T-helper 2 cell treated with Interferon-gamma antibody and Interleukin-4, amounts not matched to agents 5 μg/mL and 100 μg/mL, for 36 hours (primary cell): ENCODE measurements at regions not wholly inside any gene's neighbourhood (a gene's known extent, or its start where the extent isn't known, plus 50 kb on each side); places are given as distances from the start of the nearest gene placed in this dataset.
"Not testable (repeated sequence)": the region's sequence is repeated elsewhere in the genome, so short reads cannot be mapped to it uniquely, and the experiment has no call there.

Experiments used
- DNase-seq: peaks from one replicate; pipeline ENCODE4 v3.0.0; 2021; ENCODE audit warnings: low spot score
- H3K27ac Mint-ChIP-seq: one replicate; pipeline ENCODE4 v1.8.0; 2021; ENCODE audit warnings: mild to moderate bottlenecking, mixed read lengths
- H3K27me3 Mint-ChIP-seq: one replicate; pipeline ENCODE4 v1.8.0; 2021; ENCODE audit warnings: low read depth, mixed read lengths
- H3K36me3 Mint-ChIP-seq: one replicate; pipeline ENCODE4 v1.8.0; 2021; ENCODE audit warnings: low read depth, mixed read lengths
- H3K4me1 Mint-ChIP-seq: one replicate; pipeline ENCODE4 v1.8.0; 2021; ENCODE audit warnings: low read depth, mixed read lengths
- H3K4me3 Mint-ChIP-seq: one replicate; pipeline ENCODE4 v1.8.0; 2022; ENCODE audit warnings: mild to moderate bottlenecking, moderate library complexity, mixed read lengths
- H3K9me3 Mint-ChIP-seq: one replicate; pipeline ENCODE4 v1.8.0; 2021; ENCODE audit warnings: mixed read lengths

DNA sequence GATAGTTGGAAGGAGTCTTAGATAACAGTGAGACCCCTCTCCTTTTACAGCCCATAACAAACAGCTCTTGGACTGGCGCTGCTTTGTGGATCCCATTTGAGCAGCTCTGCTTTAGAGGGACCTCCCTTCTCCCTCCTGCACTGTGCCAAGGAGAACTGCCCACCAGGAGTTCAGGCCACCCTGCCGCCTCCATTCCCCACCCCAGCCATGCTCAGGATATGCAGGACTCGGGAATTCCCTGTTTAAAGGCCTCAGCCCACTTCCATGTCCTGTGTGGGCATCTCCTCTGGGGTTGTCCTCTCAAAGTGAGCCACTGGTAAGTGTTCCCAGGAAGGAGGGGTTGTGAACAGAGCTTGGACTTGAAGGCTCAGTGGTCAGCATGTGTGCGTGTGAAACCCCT lies 78.9 kb upstream of the ADRA1D start:
- H3K4me1 Mint-ChIP-seq: no peaks in the 10 kb centered on the region
- no peak overlapping the region for H3K27ac Mint-ChIP-seq
- peaks cover under 1% of the 10 kb centered on the region for H3K27me3 Mint-ChIP-seq
- DNase-seq: no peak
- H3K4me3 Mint-ChIP-seq: no peak overlapping the region
- no peaks in the 10 kb centered on the region for H3K36me3 Mint-ChIP-seq
- H3K9me3 Mint-ChIP-seq: peaks cover 4% of the 10 kb centered on the region

DNA sequence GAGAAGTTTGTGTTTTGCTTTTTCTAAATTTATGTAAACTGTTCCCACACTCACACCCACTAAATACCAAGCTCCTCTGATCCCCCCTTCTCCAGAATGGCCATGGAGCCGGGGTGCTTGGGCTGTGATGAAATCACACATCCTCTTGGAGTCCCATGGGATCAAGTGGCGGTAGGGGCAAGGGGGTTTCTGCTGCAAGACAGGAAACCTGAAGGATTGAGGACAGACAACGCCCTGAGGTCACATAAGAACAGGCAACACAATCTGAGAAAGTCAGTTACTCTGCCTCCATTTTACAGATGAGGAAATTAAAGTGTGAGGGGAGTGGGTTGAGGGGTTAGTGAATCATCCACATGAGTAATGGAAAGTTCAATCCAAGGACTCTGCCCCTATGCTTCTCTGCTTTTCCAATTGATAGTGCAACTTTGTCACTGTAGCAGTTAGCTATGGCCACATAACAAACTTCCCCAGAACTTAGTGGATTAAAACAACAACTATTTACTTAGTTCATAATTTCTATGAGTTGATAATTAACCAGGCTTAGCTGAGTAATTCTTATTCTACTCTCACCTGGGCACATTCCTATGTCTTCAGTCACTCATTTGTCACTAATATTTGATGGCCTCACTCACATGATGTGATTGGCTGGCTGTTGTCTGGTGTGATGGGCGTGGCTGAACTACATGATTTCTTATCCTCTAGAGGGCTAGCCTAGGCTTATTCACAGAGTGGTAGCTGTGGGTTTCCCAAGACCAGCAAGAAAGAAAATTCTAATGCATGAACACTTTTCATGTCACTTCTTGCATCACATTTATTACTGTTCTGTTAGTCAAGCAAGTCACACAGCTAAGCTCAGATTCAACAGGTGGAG lies 77.3 kb upstream of the ADRA1D start:
- no peak overlapping the region for H3K4me3 Mint-ChIP-seq
- H3K9me3 Mint-ChIP-seq: peaks cover 4% of the 10 kb centered on the region
- H3K27ac Mint-ChIP-seq: no peak overlapping the region
- no peak for DNase-seq
- H3K4me1 Mint-ChIP-seq: no peaks in the 10 kb centered on the region
- no peaks in the 10 kb centered on the region for H3K36me3 Mint-ChIP-seq
- peaks cover 3% of the 10 kb centered on the region for H3K27me3 Mint-ChIP-seq

- Mint-ChIP-seq H3K27ac (no peak overlapping the region), H3K4me3 (no peak overlapping the region), H3K27me3 (peaks cover 3% of the 10 kb centered on the region), H3K36me3 (no peaks in the 10 kb centered on the region), H3K4me1 (no peaks in the 10 kb centered on the region), H3K9me3 (peaks cover 4% of the 10 kb centered on the region)
- no peak for DNase-seq
These were observed 76.6 kb upstream of the ADRA1D start for GRCh38 chr20:4325548-4326187.

DNA sequence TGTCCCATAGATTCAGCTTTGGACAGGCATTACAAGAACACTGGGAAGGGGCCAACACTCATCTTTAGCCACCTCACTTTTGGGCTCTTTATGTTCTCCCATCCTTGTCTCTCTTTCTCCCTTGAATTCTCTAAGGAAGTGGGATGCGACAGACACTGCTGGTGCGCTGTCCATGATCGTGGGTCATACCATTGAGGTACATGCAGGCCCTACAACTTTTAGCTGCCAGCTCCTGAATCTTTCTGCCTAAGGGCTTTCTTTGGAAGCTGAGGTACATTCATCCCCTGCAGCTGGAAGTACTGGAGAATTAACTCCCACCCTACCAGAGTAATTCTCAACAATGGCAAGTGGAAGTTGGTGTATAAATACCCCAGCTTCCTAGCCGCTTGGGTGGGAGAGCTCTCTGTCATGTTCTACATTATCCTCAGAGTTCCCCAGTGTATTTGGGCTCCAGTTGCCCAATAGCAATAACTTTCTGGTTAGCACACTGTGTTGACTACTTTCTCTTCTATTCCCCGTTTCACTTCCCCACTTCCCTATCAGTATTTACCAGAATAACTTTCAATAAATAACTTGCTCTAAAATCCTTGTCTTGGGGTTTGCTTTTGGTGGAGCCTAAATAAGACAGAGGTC lies 75.6 kb upstream of the ADRA1D start:
- peaks cover 4% of the 10 kb centered on the region for H3K9me3 Mint-ChIP-seq
- no peak overlapping the region for H3K4me3 Mint-ChIP-seq
- H3K27ac Mint-ChIP-seq: no peak overlapping the region
- no peak for DNase-seq
- no peaks in the 10 kb centered on the region for H3K4me1 Mint-ChIP-seq
- H3K36me3 Mint-ChIP-seq: no peaks in the 10 kb centered on the region
- peaks cover 3% of the 10 kb centered on the region for H3K27me3 Mint-ChIP-seq

GRCh38 chr20:4322499-4322898 lies 73.4 kb upstream of the ADRA1D start:
- Mint-ChIP-seq H3K4me3 (no peak overlapping the region), H3K27me3 (peaks cover 3% of the 10 kb centered on the region), H3K4me1 (no peaks in the 10 kb centered on the region), H3K27ac (no peak overlapping the region), H3K9me3 (peaks cover 4% of the 10 kb centered on the region), H3K36me3 (no peaks in the 10 kb centered on the region)
- DNase-seq: no peak

DNA sequence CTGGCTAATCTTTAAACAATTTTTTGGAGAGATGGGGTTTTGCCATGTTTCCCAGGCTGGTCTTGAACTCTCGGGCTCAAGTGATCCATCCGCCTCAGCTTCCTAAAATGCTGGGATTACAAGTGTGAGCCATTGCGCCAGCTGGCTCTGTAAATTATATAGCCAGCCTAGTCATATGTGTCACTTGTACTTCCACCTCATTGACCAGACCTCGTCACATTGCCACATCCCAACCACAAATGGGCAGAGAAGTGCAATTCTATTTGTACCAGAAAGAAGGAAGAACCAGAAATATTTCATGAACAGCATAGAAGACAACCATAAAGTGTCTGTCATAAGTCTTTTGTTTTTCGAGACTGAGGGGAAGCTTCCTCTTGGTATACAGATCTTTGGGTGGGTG lies 71.2 kb upstream of the ADRA1D start:
- Mint-ChIP-seq H3K4me3 (no peak overlapping the region), H3K27me3 (peaks cover 5% of the 10 kb centered on the region), H3K4me1 (no peaks in the 10 kb centered on the region), H3K27ac (no peak overlapping the region), H3K9me3 (peaks cover 4% of the 10 kb centered on the region), H3K36me3 (no peaks in the 10 kb centered on the region)
- no peak for DNase-seq

- no peak for DNase-seq
- no peaks in the 10 kb centered on the region for H3K4me1 Mint-ChIP-seq
- H3K27ac Mint-ChIP-seq: no peak overlapping the region
- no peaks in the 10 kb centered on the region for H3K36me3 Mint-ChIP-seq
- H3K27me3 Mint-ChIP-seq: peaks cover 5% of the 10 kb centered on the region
- no peak overlapping the region for H3K4me3 Mint-ChIP-seq
- H3K9me3 Mint-ChIP-seq: no peaks in the 10 kb centered on the region
These were observed 69.8 kb upstream of the ADRA1D start for GRCh38 chr20:4318891-4319290.

- H3K27ac Mint-ChIP-seq, H3K36me3 Mint-ChIP-seq, H3K4me1 Mint-ChIP-seq: not testable (repeated sequence)
These were observed 61.5 kb upstream of the ADRA1D start for GRCh38 chr20:4310616-4311015.

GRCh38 chr20:4306206-4306605 lies 57.1 kb upstream of the ADRA1D start:
- Mint-ChIP-seq H3K27ac (no peak overlapping the region), H3K4me1 (no peaks in the 10 kb centered on the region), H3K4me3 (no peak overlapping the region), H3K9me3 (no peaks in the 10 kb centered on the region), H3K36me3 (no peaks in the 10 kb centered on the region), H3K27me3 (peaks cover 7% of the 10 kb centered on the region)
- no peak for DNase-seq

More at GRCh38 chr20:4310616-4311015, 61.5 kb upstream of the ADRA1D start:
- not testable (repeated sequence) for H3K9me3 Mint-ChIP-seq, DNase-seq, H3K27me3 Mint-ChIP-seq, H3K4me3 Mint-ChIP-seq

- H3K27ac Mint-ChIP-seq: no peak overlapping the region
- H3K36me3 Mint-ChIP-seq: no peaks in the 10 kb centered on the region
- H3K27me3 Mint-ChIP-seq: peaks cover 7% of the 10 kb centered on the region
- DNase-seq: no peak
- no peaks in the 10 kb centered on the region for H3K4me1 Mint-ChIP-seq
- H3K9me3 Mint-ChIP-seq: no peaks in the 10 kb centered on the region
- no peak overlapping the region for H3K4me3 Mint-ChIP-seq
These were observed 56.0 kb upstream of the ADRA1D start for GRCh38 chr20:4305091-4305490.

- DNase-seq: no peak
- Mint-ChIP-seq H3K36me3 (no peaks in the 10 kb centered on the region), H3K9me3 (no peaks in the 10 kb centered on the region), H3K27me3 (peaks cover 7% of the 10 kb centered on the region), H3K4me3 (no peak overlapping the region), H3K4me1 (no peaks in the 10 kb centered on the region), H3K27ac (no peak overlapping the region)
These were observed 55.5 kb upstream of the ADRA1D start for GRCh38 chr20:4304601-4305000.

DNA sequence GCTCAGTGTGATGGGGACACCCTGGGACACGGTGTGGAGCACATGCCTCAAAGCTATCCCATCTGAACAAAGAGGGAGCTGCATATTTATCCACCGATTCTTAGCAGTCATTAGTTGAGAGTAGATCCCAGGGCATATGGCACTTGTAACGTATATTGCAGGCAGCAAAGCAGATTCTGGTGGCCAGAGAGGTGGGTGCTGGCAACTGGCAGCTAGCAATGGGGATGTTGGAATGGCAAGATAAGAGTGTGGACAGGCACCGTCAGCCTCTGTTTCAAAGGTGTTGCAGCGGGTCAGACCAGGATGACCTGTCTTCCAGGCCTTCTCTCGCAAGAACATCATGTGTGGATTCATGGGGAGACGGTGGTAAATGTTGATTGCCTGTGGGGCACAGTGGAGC lies 54.0 kb upstream of the ADRA1D start:
- H3K36me3 Mint-ChIP-seq: no peaks in the 10 kb centered on the region
- H3K9me3 Mint-ChIP-seq: no peaks in the 10 kb centered on the region
- peaks cover 13% of the 10 kb centered on the region for H3K27me3 Mint-ChIP-seq
- H3K4me1 Mint-ChIP-seq: no peaks in the 10 kb centered on the region
- no peak for DNase-seq
- no peak overlapping the region for H3K4me3 Mint-ChIP-seq
- no peak overlapping the region for H3K27ac Mint-ChIP-seq

GRCh38 chr20:4300921-4301320 lies 51.8 kb upstream of the ADRA1D start:
- no peaks in the 10 kb centered on the region for H3K9me3 Mint-ChIP-seq
- no peak for DNase-seq
- no peak overlapping the region for H3K4me3 Mint-ChIP-seq
- no peak overlapping the region for H3K27ac Mint-ChIP-seq
- H3K36me3 Mint-ChIP-seq: no peaks in the 10 kb centered on the region
- H3K4me1 Mint-ChIP-seq: no peaks in the 10 kb centered on the region
- peaks cover 11% of the 10 kb centered on the region for H3K27me3 Mint-ChIP-seq

GRCh38 chr20:4300401-4300800 lies 51.3 kb upstream of the ADRA1D start:
- Mint-ChIP-seq H3K36me3 (no peaks in the 10 kb centered on the region), H3K27ac (no peak overlapping the region), H3K27me3 (peaks cover 11% of the 10 kb centered on the region), H3K4me1 (no peaks in the 10 kb centered on the region), H3K9me3 (no peaks in the 10 kb centered on the region), H3K4me3 (no peak overlapping the region)
- no peak for DNase-seq
